NCI-H526 (cell line): ENCODE measurements at regions not wholly inside any gene's neighbourhood (a gene's known extent, or its start where the extent isn't known, plus 50 kb on each side); places are given as distances from the start of the nearest gene placed in this dataset.

Experiments used
- DNase-seq, 2 experiments: peaks; one replicate each; lab custom pipeline; 2025; lab: John Stamatoyannopoulos, UW

DNA sequence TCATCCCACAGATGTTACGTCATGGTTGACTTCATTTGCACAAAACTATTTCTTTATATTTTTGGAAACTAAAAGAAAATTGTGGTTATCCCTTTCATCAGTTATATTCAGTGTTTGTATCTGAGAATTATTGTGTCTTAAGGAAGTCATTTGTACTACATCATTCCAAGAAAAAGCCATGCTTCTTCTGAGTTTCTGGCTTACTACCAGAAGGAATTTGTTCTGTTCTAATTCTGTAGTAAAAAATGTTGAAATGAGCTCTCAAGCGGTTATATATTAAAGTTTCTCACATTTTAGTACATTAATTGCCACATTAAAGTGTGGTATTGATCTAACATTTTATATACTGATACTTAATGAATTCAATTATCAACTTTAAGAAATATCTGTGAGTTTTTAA is 1844.5 kb downstream of the PCDH7 start:
- no peak for DNase-seq

DNA sequence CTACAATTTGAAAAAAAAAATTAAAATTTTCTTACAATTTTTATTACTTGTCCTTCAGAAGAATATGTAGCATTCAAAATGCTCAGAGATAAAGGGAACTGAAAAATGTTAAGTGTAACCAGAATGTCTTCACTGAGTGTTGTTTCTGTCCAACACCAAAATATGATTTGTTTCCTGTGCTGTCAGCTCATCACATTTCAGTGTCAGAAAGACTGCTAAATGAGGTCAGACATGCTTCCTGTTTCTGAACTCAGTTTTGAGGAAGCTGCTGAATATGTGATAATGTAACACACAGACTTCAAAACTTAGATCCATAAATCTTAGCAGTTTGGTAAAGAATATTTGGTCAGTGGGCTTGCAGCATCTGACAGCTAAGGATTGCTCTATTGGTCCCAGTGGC is 1849.7 kb downstream of the PCDH7 start:
- DNase-seq: no peak

DNA sequence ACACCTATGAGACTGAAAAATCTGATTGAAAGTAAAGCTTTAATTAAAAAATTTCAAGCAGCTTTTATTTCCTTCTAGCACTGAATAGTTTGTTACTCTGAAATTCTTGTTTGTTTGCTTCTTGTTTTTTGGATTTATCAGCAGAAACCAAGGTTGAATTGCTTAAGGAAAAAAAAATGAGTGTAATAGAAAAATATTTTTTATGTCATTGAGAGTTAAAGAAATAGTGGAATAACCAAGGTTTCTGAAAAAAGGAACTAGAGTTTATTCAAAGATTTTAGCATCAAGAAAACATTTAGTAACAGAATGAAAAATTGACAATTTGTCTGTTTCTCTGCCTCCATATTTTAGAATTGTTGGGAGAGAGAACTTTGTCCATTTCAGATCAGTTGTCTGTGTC is 1852.2 kb downstream of the PCDH7 start:
- DNase-seq: no peak

DNA sequence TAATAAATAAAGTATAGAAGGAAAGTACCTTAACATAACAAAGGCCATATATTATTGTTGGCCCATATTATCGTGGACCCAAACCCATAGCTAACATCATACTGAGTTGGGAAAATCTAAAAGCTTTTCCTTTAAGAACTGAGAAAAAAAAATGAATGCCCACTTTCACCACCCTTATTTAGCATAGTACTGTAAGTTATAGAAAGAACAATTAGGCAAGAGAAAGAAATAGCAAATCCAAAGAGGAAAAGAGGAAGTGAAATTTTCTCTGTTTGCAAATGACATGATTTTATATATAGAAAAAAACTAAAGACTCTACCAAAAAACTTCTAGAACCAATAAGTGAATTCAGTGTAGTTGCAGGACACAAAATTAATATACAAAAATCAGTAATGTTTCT is 1854.6 kb downstream of the PCDH7 start:
- DNase-seq: no peak

DNA sequence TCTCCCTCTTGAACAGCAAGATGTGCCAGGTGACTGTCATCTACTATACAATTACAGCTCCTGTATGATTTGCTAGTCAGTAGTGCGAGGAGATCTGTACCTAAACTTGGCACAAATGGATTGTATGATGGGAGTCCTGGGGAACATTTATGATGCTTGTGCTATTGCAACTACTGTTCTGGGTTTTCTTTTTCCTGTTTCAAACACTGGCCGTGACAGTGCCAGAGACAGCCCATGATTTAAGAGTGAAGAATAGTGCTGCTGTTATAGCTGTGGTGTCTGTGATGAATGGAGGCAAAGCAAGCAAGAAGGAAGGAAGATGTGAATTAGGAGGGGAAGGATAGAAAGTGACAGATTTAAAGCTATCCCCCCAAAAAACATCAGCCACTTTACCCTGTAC is 1868.9 kb downstream of the PCDH7 start:
- DNase-seq: no peak

DNA sequence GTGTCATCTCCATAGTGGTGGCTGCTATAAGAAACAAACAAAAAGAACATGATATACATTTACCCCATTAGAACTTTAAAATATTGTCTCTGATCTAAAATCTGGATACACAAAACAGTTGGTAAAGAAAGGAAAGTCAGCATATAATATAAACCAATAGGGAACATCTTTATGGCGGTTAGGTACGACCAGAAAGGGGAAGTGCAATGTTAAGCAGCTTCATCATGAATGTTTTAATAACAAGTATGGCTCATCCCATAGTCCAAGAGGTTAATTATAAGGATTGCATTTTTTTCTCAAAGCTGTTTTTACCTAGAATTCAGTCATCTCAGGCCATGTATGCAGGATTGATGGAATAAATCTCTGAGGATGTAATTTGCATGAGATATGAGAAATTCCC is 1869.7 kb downstream of the PCDH7 start:
- DNase-seq: no peak

DNA sequence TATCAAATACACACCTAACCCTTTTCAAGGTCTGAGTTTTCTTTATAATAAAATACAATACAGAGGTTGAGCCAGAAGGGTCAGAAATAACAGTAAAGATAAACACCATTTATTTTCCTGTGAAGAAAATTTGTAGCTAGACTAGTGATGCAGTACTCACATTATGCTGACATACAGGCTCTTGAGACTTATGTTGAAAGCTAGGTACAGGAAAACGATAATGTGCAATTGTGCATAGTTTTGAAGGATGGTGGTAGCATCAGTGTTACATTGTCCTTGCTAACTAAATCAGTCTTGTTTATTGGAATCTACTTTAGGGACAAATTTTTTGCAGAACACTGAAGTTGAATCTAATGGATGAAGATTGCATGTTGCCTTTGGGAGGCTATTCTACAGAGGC is 1877.2 kb downstream of the PCDH7 start:
- no peak for DNase-seq

DNA sequence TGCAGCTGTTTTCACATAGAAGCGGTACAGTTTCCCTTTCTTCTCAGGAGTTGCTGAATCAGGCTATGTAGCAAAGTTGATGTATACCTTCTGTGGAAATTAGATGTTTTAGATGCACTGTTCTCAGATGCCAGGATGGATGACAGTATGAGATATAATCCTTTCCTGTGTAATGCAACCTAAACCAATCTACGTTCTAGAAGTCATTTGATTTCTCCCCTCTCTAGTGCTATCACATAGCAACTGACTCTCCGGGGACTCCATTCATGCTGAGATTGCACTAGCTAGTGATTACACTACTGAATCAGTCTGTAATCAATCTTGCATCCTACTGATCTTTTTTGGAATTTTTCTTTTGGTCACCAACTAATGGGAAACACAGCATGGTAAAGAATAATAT is 1881.7 kb downstream of the PCDH7 start:
- no peak for DNase-seq

DNA sequence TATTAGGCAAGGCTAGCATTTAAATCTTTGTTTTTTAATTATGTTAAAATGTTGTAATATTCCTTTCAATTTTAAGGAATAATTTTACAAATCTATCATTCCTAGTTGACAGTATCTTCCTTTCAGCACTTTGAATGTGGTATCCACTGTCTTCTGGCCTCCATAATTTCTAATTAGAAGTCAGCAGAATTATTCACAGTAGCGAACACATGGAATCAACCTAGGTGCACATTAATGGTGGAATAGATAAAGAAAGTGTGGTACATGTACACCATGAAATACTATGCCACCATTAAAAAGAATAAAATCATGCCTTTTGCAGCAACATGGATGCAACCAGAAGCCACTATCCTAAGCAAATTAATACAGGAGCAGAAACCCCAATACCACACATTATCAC is 1887.8 kb downstream of the PCDH7 start:
- no peak for DNase-seq

DNA sequence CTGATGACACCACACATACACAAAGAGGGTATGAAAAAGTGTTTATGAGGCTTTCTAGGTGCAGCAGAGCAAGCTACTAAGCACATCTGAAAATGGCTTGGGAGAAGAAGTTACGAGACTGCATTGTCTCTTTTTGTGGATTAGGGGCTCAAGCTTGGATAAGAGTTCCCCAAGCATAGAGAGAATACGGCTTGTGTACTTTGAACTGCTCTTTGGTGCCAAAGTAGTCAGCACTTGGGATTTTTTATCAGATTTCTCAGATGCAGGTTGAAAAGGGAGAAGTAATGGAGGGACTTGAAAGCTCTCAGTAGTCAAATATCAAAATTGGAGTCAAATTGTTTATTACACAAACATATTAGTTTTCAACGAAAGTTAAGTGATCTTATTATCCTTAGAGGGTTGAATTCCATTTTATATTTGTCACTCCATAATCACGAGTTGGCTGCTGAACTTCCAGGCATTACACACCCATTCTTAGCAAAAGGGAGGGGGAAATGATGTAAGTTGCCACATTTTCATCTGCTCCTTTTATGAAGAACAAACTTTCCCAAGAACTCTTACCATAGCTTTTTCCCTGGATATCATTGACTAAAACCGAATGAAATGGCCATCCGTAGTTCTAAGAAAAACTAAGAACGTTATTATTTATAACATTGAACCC is 1904.9 kb downstream of the PCDH7 start:
- DNase-seq: no peak

DNA sequence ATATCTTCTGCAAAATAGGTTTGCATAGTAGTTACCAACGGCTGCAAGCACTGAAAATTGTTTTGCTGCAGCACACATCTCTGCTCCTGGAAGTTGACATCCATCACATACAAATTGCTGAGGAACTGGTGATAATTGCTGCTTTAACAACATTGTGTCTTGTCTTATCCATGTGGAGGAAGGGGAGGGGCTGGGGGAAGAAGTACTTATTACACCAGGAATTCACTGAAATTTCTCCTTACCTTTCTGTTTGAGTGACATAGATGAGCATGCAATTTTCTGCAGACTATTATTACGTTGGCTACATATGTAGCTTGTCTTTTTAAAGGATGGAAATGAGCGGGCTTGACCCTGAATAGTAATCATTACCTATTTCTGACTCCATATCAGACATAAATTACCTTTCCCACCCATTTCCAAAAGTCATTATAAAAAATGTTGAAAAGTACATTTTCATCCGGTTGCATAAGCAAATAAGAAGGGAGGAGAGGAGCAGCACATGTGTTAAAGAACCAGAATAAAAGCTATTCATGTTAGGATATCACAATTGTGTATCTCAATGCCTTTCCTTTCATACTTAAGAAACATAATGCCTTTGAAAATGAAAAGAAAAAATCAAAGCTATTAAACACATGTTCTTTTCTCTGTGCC is 1905.6 kb downstream of the PCDH7 start:
- no peak for DNase-seq

DNA sequence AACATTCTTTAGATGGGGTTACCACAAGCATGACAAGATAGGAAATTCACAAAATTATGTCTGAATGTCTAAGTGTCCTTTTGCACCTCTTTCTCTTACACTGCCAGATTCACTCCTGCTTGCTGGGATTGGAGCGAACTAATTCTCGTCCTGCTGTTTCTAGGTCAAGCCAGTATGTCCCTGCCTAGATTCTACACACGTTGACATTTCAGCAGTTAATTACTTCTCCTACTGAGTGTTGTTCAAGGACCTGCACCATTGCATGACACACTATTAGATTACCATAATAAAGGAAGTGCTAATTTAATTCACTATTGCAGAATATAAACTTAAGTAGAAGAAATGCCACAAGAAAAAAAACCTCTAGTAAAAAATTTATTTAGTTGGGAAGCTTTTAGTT is 1911.7 kb downstream of the PCDH7 start:
- no peak for DNase-seq

DNA sequence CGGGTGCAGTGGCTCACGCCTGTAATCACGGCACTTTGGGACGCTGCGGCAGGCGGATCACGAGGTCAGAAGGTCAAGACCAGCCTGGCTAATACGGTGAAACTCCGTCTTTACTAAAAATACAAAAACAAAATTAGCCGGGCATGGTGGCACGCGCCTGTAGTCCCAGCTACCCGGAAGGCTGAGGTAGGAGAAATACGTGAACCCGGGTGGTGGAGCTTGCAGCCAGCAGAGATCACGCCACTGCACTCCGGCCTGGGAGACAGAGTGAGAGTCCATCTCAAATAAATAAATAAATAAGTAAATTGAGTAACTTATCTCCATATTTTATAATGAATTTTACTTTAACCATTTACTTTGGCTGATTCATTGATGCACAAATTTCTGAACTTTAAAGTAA is 1913.3 kb downstream of the PCDH7 start:
- DNase-seq: no peak

DNA sequence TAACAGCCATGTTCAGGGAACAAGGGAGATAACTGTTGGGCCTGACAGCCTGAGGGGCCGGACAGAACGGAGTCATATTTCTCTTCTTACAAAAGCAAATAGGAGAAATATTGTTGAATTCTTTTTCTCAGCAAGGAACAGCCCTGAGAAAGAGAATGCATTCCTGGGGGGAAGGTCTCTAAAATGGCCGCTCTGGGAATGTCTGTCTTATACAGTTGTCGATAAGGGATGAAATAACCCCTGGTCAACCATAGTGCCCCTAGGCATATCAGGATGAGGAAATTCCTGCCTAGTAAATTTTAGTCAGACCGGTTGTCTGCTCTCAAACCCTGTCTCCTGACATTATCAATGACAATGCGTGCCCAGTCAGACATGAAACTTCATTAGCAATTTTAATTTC is 1925.5 kb downstream of the PCDH7 start:
- no peak for DNase-seq

DNA sequence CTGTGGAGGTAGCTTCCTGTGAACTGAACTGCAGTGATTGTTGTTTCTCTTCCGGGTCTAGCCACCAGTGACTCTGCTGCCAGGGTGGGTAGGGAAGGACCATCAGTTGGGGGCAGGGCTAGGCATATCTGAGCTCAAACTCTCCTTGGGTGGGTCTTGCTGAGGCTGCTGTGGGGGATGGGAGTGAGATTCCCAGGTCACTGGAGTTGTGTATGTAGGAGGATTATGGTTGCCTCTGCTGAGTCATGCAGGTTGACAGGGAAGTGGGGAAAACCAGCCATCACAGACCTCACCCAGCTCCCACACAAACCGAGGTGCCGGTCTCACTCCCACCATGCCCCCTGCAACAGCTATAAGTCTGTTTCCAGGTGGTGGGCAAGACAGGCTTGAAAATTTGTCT is 1937.8 kb downstream of the PCDH7 start:
- DNase-seq: no peak

DNA sequence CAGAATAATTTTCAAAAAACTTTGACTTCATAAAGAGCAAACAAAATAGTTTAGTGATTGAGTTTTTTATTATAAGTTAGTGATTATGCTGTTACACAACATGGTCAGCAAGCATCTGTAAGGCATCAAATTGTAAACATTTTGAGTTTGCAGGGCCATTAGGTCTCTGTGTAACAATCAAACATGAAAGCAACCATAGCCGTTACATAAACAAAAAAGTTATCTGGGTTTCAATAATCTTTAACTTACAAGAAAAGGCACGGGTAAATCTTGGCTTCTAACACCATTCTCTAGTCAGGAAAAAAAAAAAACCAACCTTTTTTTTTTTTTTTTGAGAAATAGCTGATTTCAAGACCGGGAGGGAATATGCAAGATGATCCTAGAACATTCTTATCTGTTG is 1941.1 kb downstream of the PCDH7 start:
- no peak for DNase-seq

DNA sequence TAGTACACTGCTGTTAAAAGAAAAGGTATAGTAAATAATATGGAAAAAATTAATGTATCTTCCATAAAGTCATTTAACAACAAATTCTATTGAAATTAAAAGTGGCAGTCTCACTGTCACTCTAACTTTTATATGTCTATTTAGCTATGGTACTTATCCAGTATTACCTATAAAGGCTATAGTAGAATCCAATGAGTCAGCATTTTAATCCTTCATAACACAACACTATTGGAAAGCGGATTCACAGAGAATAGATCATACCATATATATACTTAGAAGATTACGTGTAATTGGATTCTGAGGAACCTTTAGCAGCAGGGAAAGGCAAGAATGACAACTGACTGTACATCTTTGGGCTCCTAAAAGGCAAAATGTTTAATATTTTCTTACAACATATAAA is 1942.6 kb downstream of the PCDH7 start:
- no peak for DNase-seq

DNA sequence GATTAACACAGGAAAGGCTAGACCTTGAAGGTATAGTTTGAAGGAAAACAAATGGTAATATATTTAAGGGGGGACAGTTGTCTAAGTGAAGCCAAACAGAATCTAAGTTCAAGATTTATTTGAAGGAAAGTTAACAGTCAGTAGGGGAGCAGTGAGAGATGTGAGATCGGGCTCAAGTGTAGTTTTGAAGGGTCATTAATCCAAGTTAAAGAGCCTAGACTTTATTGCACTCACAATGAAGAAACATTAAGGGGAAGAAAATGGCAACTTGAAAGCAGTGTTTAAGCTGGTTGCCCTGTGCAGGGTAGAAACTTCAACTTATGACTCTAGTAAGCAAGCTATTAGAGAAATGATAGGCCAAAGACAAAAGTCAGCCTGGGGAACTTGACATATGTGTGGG is 1952.2 kb downstream of the PCDH7 start:
- DNase-seq: no peak

DNA sequence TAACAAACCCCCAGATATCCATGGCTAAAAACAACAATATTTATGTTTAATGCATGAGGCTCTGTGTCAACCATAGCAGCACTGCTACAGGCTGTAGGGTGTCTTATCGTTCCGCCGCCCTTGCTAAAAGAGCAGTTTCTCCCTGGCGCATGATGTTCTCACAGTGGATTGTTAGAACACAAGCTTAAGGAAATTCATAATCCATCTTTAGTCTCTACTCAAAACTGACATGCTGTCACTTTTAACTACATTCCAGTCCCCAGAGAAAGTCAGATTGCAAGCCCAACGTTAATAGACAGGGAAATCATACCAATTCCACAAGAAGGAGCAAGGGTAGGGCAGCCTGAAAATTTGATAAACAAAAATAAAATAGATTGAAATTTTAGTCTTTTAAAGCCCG is 1960.8 kb downstream of the PCDH7 start:
- no peak for DNase-seq

DNA sequence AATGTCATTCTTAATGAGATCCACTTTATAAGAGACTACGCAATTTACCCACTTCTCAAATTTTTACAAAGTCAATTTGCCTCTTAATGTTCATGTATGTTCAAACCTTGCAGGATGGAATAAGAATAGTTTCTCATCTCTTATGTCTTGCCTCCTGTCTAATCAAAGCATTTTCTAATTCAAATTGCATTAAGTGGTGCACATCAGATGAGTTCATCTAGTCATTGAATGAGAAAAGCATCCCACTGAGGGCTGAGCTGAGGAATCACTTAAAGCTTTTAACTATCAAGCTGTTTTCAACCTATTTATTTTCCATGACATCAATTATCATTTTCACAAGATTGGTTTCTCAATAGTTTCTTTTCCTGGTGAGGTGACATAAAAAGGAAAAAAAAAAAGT is 1964.0 kb downstream of the PCDH7 start:
- DNase-seq: no peak

DNA sequence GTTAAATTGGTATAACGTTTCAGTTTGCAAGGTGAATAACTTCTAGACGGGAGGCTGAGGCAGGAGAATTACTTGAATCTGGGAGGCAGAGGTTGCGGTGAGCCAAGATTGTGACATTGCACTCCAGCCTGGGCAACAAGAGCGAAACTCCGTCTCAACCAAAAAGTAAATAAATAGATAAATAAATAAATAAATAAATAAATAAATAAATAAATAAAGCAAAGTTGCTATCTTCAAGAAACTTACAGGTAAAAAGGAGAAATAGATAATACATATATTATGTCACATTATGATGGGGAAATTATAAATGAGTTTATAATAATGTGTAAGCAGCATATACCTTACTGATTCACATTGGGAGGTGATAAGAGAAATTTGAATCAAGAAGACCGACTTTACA is 1966.0 kb downstream of the PCDH7 start:
- DNase-seq: no peak

DNA sequence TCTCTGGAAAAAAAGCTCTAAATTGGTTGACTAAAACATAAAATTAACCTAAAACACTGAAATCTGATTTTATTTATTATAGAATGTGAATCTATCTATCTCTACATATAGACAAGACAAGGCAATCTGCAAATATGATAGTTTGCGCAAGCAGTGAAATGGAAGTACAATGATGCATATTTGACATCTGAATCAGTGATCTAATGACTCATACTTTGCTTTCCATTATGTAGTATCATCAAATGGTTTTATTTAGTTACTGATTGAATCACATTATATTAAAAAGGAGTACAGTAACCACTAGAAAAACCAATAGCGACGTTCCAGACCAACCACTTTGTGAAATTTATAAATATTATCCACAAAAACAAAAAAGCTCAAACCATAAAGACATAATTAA is 1969.3 kb downstream of the PCDH7 start:
- no peak for DNase-seq

DNA sequence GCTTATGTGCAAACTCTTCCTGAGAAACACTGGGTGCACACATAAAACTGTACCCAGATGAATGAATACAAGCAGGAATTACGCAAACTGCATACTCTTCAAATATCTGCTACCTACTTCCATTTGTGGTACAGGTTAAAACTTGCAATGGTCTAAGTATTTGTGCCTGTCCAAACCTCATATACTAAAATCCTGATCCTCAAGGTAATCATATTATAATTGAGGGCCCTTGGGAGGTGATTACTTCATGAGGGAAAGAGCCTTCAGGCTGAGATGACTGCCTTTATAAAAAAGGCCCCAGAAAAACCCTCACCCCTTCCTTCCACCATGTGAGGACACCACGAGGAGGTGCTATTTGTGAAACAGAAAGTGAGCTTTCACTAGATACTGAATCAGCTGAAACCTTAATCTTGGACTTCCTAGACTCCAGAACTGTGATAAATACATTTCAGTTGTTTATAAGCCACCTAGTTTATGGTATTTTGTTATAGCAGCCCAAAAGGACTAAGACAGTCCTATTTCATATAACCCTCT is 1977.2 kb downstream of the PCDH7 start:
- DNase-seq: no peak

DNA sequence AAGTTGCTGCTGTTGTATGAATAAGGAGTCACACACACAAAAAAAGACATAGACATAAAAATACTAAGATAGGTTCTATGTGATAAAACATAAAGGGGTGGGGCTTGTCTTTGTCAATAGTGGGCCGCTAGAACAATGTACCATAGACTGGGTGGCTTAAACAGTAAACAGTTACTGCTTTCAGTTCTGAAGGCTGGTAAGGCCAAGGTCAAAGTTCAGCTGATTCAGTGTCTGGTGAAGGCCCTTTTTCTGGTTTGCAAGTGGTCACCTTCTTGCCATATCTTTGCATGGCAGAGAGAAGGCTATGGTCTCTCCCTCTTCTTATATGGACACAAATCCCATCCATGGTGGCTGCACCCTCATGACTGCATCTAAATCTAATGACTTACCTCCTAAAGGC is 1980.7 kb downstream of the PCDH7 start:
- DNase-seq: no peak
